SH-SY5Y (cell line): ENCODE measurements at regions not wholly inside any gene's neighbourhood (a gene's known extent, or its start where the extent isn't known, plus 50 kb on each side); places are given as distances from the start of the nearest gene placed in this dataset.

Experiments used
- GATA2 ChIP-seq: IDR thresholded peaks from 2 replicates; pipeline ENCODE4 v1.6.1; 2011; ENCODE audit warnings: mild to moderate bottlenecking, low read depth, low read length
- GATA3 ChIP-seq: IDR thresholded peaks from 2 replicates; pipeline ENCODE4 v1.6.1; 2011; ENCODE audit warnings: low read depth, mild to moderate bottlenecking, low read length, moderate library complexity

- TF ChIP-seq GATA2 (no peak), GATA3 (no peak)
These were observed 1395.5 kb downstream of the PLA2G4A start for GRCh38 chr1:188224263-188224662.
